K562 (cell line): ENCODE measurements at regions not wholly inside any gene's neighbourhood (a gene's known extent, or its start where the extent isn't known, plus 50 kb on each side); places are given as distances from the start of the nearest gene placed in this dataset.

Experiments
- ATAC-seq: fragments of 200-7000 bp; cut with Tn5 transposase; 3 replicates; pipeline ENCODE4 v1.9.1; 2020; ENCODE audit warnings: moderate library complexity
- BruUV-seq: library from RNA; stranded (reverse); fragments of 400-500 nt; replicated peaks from 2 replicates; lab custom pipeline; 2021; lab: Mats Ljungman, UMichigan
- CTCF ChIA-PET: fragments of 300-600 bp; formaldehyde crosslinking; extraction: SDS; loops from one replicate; lab custom pipeline; 2021; ENCODE audit warnings: low intra/inter-chr PET ratio; lab: Yijun Ruan, JAX
- POLR2A ChIA-PET: fragments of 300-600, 350-650 bp; sonication (Branson Sonifier 250); formaldehyde crosslinking; extraction: SDS; loops from one replicate; lab custom pipeline; 2021; ENCODE audit warnings: antibody characterized with exemption, inconsistent platforms; lab: Yijun Ruan, JAX
- DNase-seq, 4 experiments: peaks; one replicate each; pipeline versions ENCODE4 v3.0.0 to v3.0.0-alpha.2; 2011 to 2018; ENCODE audit warnings: low spot score in 3 of 4, mixed read lengths in 3 of 4; ENCODE audit errors: extremely low read depth in 1 of 4
- FAIRE-seq: peaks from 2 replicates; lab custom pipeline; 2011; peaks lifted over from hg19 to GRCh38; lab: Jason Lieb, UNC
- H2AFZ ChIP-seq: 2 replicates; pipeline ENCODE4 v1.6.0; 2011; ENCODE audit warnings: low read depth, low read length, control low read depth, inconsistent platforms
- H3K27ac ChIP-seq: fragments of 200-600 bp; 3 replicates; pipeline ENCODE4 v1.8.0; 2011; ENCODE audit warnings: low read depth, mild to moderate bottlenecking, control low read depth, inconsistent platforms, low read length, moderate library complexity, mixed read lengths; ENCODE audit errors: extremely low read depth
- H3K27me3 ChIP-seq, 2 experiments: fragments of 300-600 bp in 1 of 2; 2 replicates in 1 of 2; 3 replicates in 1 of 2; pipeline versions ENCODE4 v1.6.0 to v1.8.0; 2011; ENCODE audit warnings: inconsistent platforms in 2 of 2, low read length in 2 of 2, mild to moderate bottlenecking in 1 of 2, mixed read lengths in 1 of 2, moderate library complexity in 1 of 2; ENCODE audit not compliant: control insufficient read depth in 2 of 2, insufficient read depth in 2 of 2
- H3K36me3 ChIP-seq: fragments of 300-600 bp; 3 replicates; pipeline ENCODE4 v1.8.0; 2011; ENCODE audit warnings: mild to moderate bottlenecking, low read length, inconsistent platforms; ENCODE audit not compliant: control insufficient read depth, insufficient read depth
- H3K4me1 ChIP-seq, 2 experiments: fragments of 200-600 bp in 1 of 2; replicated peaks in 1 of 2; 2 replicates in 1 of 2; 3 replicates in 1 of 2; pipeline versions ENCODE4 v1.5.1 to v1.8.0; 2011; ENCODE audit warnings: inconsistent platforms in 2 of 2, low read length in 2 of 2, mild to moderate bottlenecking in 1 of 2, mixed read lengths in 1 of 2, moderate library complexity in 1 of 2; ENCODE audit not compliant: control insufficient read depth in 2 of 2, insufficient read depth in 2 of 2
- H3K4me2 ChIP-seq: 2 replicates; pipeline ENCODE4 v1.6.1; 2011; ENCODE audit warnings: low read length, control low read depth, inconsistent platforms, mixed read lengths; ENCODE audit not compliant: insufficient read depth
- H3K4me3 ChIP-seq: fragments of 200-600 bp; sonication (generic), shearing (Covaris generic); 2 replicates; pipeline ENCODE4 v1.5.1; 2016; ENCODE audit warnings: control low read depth, inconsistent platforms
- H3K79me2 ChIP-seq: fragments of 200-600 bp; 3 replicates; pipeline ENCODE4 v1.8.0; 2011; ENCODE audit warnings: low read length, inconsistent platforms; ENCODE audit not compliant: control insufficient read depth, insufficient read depth
- H3K9ac ChIP-seq, 2 experiments: 2 replicates each; pipeline versions ENCODE4 v1.6.0 to v1.6.1; 2011; ENCODE audit warnings: low read depth in 2 of 2, low read length in 2 of 2, control low read depth in 1 of 2, inconsistent platforms in 1 of 2, mild to moderate bottlenecking in 1 of 2, mixed read lengths in 1 of 2; ENCODE audit not compliant: insufficient read depth in 1 of 2
- H3K9me1 ChIP-seq: one replicate; pipeline ENCODE4 v1.6.0; 2011; ENCODE audit warnings: inconsistent platforms, mild to moderate bottlenecking, low read length, moderate library complexity; ENCODE audit not compliant: control insufficient read depth, insufficient read depth
- H3K9me3 ChIP-seq: replicated peaks from 2 replicates; pipeline ENCODE4 v1.5.1; 2011; ENCODE audit warnings: low read depth, low read length, inconsistent platforms; ENCODE audit not compliant: control insufficient read depth, insufficient read depth
- H4K20me1 ChIP-seq: replicated peaks from 2 replicates; pipeline ENCODE4 v1.6.1; 2011; ENCODE audit warnings: low read length, inconsistent platforms, mixed read lengths; ENCODE audit not compliant: control insufficient read depth, insufficient read depth
- KDM5B ChIP-seq: fragments of 200-600 bp; sonication (generic); IDR thresholded peaks from 2 replicates; pipeline ENCODE4 v1.6.1; 2012; ENCODE audit warnings: low read depth, mild to moderate bottlenecking, moderate library complexity, low read length, control low read depth, inconsistent platforms; ENCODE audit not compliant: insufficient replicate concordance
- MEIS2 ChIP-seq: fragments of 450-650 bp; IDR thresholded peaks from 2 replicates; pipeline ENCODE4 v1.6.1; 2014; ENCODE audit warnings: mild to moderate bottlenecking; ENCODE audit not compliant: partially characterized antibody
- NCOR1 ChIP-seq: fragments of 450-650 bp; IDR thresholded peaks from 2 replicates; pipeline ENCODE4 v1.6.1; 2016; ENCODE audit warnings: mild to moderate bottlenecking, moderate library complexity
- PHB2 ChIP-seq: fragments of 450-650 bp; IDR thresholded peaks from 2 replicates; pipeline ENCODE4 v1.6.1; 2017; ENCODE audit warnings: low read depth
- PML ChIP-seq: IDR thresholded peaks from 2 replicates; pipeline ENCODE4 v1.6.1; 2012; ENCODE audit warnings: low read length, inconsistent platforms
- PRMT5 ChIP-seq: sonication (generic); formaldehyde crosslinking; IDR thresholded peaks from 2 replicates; pipeline ENCODE4 v1.5.0; 2020; ENCODE audit warnings: missing genetic modification reagents
- SMARCA5 ChIP-seq: fragments of 450-650 bp; IDR thresholded peaks from 2 replicates; pipeline ENCODE4 v1.6.1; 2016
- TAF9B ChIP-seq: fragments of 450-650 bp; IDR thresholded peaks from 2 replicates; pipeline ENCODE4 v1.6.1; 2018; ENCODE audit warnings: mild to moderate bottlenecking; ENCODE audit not compliant: partially characterized antibody
- ZNF146 ChIP-seq: IDR thresholded peaks from one replicate; pipeline ENCODE4 v1.6.1; 2018; ENCODE audit warnings: missing compliant biosample characterization; ENCODE audit not compliant: unreplicated experiment
- ZNF239 ChIP-seq: fragments of 250-450 bp; sonication (Bioruptor Pico); IDR thresholded peaks from 2 replicates; pipeline ENCODE4 v1.4.0; 2020; ENCODE audit warnings: mild to moderate bottlenecking
- ZNF280B ChIP-seq: fragments of 250-450 bp; sonication (Bioruptor Pico); IDR thresholded peaks from 2 replicates; pipeline ENCODE4 v1.5.1; 2021; ENCODE audit warnings: mild to moderate bottlenecking
- ZNF695 ChIP-seq: fragments of 450-650 bp; formaldehyde crosslinking; IDR thresholded peaks from 2 replicates; pipeline ENCODE4 v1.4.0; 2020; ENCODE audit warnings: mild to moderate bottlenecking, moderate library complexity
- WGBS: fragments of 100-300 bp; shearing (Covaris generic); methylation state at CpG from one replicate; pipeline ENCODE4 v1.1.6; 2016; ENCODE audit warnings: low coverage, mixed read lengths; ENCODE audit not compliant: insufficient coverage; ENCODE audit errors: missing lambda C conversion rate; 5-methylcytosine and 5-hydroxymethylcytosine counted together
- in situ Hi-C: fragments of 300-500 bp; cut with MboI; formaldehyde crosslinking; loops from 4 replicates; pipeline ENCODE4 v1.15.0; 2018; ENCODE audit warnings: inconsistent platforms, mixed read lengths
- intact Hi-C: fragments of 100-400 bp; cut with micrococcal nuclease; formaldehyde crosslinking; loops from 2 replicates; pipeline ENCODE4 v1.14.2; 2022
- TF ChIP-seq, protein P1 (sequence below), 3 experiments: fragments of 200-800 bp in 1 of 3; sonication (Bioruptor generic) in 1 of 3; sonication (generic) in 1 of 3; formaldehyde crosslinking in 1 of 3; IDR thresholded peaks; 2 replicates each; pipeline versions ENCODE4 v1.6.1 to v1.8.0; 2016 to 2022; ENCODE audit warnings: mild to moderate bottlenecking in 2 of 3, missing compliant biosample characterization in 2 of 3, missing genetic modification characterization in 2 of 3, missing genetic modification reagents in 1 of 3
- TF ChIP-seq, protein P2 (sequence below): sonication (generic); formaldehyde crosslinking; IDR thresholded peaks from 2 replicates; pipeline ENCODE4 v1.8.0; 2022; ENCODE audit warnings: missing genetic modification reagents, mild to moderate bottlenecking, borderline replicate concordance

DNA sequence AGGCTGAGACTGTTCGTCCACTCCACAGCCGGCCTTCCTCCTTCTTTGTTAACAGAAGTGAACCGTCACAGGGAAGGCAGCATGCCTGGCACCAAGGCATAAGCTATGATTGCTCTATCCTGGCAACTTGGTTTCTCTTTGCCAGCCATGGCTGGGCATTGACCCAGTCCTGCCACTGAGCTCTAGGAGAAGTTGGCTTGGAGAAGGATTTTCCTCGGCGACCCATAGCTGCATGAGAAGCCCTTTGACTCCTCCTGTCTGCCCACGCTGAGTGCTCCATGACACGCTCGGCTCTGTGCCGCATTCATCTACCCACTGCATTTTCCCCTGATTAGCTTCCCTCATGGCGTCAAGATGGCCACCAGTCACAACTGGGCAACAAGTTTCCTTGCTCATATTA lies 111.8 kb upstream of the EXOC2 start:
- Histone ChIP-seq H3K9me3 (no peaks in the 10 kb centered on the region), H3K4me2 (no peak overlapping the region), H3K9me1 (no peaks in the 10 kb centered on the region), H3K79me2 (no peaks in the 10 kb centered on the region), H4K20me1 (no peaks in the 10 kb centered on the region), H2AFZ (no peak overlapping the region), H3K4me3 (no peak overlapping the region), H3K27me3 (peaks cover 11 to 30% of the 10 kb centered on the region in 2 experiments), H3K4me1 (no peaks in the 10 kb centered on the region), H3K36me3 (no peaks in the 10 kb centered on the region), H3K9ac (no peak overlapping the region), H3K27ac (no peak overlapping the region)
- intact Hi-C loops (loop anchor here (10.0 kb wide), 1 partner anchor 90 kb away; no protein-coding TSS in a partner anchor), in situ Hi-C loops (no loop called here)
- TF ChIP-seq SMARCA5 (no peak), MEIS2 (no peak), PRMT5 (CRISPR knock-in tag) (no peak), PML (no peak), TAF9B (no peak), ZNF695 (CRISPR knock-in tag) (no peak), NCOR1 (no peak), PHB2 (no peak), ZNF280B (CRISPR knock-in tag) (no peak), KDM5B (no peak), ZNF239 (CRISPR knock-in tag) (no peak), ZNF146 (CRISPR knock-in tag) (no peak)
- TF ChIP-seq, protein P1, sequence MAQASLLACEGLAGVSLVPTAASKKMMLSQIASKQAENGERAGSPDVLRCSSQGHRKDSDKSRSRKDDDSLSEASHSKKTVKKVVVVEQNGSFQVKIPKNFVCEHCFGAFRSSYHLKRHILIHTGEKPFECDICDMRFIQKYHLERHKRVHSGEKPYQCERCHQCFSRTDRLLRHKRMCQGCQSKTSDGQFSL (CRISPR knock-in tag; IDR thresholded peaks at IDR 0.05), result no peak
- TF ChIP-seq, protein P1 (tag; IDR thresholded peaks at IDR 0.05), result no peak
- TF ChIP-seq, protein P2, sequence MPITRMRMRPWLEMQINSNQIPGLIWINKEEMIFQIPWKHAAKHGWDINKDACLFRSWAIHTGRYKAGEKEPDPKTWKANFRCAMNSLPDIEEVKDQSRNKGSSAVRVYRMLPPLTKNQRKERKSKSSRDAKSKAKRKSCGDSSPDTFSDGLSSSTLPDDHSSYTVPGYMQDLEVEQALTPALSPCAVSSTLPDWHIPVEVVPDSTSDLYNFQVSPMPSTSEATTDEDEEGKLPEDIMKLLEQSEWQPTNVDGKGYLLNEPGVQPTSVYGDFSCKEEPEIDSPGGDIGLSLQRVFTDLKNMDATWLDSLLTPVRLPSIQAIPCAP (CRISPR knock-in tag), result no peak
- ChIA-PET CTCF (no interaction called here), POLR2A (interaction anchor here (0.5 to 1.4 kb wide), 2 partner anchors 12 to 23 kb away, joined by 3 to 4 read pairs; no protein-coding TSS in a partner anchor)
- no TSS peak for BruUV-seq
- no peak for ATAC-seq
- FAIRE-seq, result no peak
- WGBS, result 2% methylated on average over 10 of the region's 10 CpGs
- DNase-seq, result no peak
